Osteoblast (primary cell): ENCODE measurements at regions not wholly inside any gene's neighbourhood (a gene's known extent, or its start where the extent isn't known, plus 50 kb on each side); places are given as distances from the start of the nearest gene placed in this dataset.

ENCODE experiments used
- DNase-seq: peaks from one replicate; pipeline ENCODE4 v3.0.0; 2011; ENCODE audit warnings: low spot score, mixed read lengths; ENCODE audit not compliant: insufficient read length; ENCODE audit errors: missing footprints
- H2AFZ ChIP-seq: 2 replicates; pipeline ENCODE4 v1.6.0; 2011; ENCODE audit warnings: mild to moderate bottlenecking, low read length
- H3K27ac ChIP-seq: 2 replicates; pipeline ENCODE4 v1.5.1; 2011; ENCODE audit warnings: mild to moderate bottlenecking, low read depth, low read length, moderate library complexity
- H3K27me3 ChIP-seq: 2 replicates; pipeline ENCODE4 v1.6.0; 2012; ENCODE audit warnings: mild to moderate bottlenecking, control low read depth, inconsistent platforms, low read length, moderate library complexity; ENCODE audit not compliant: insufficient read depth
- H3K36me3 ChIP-seq: 2 replicates; pipeline ENCODE4 v1.5.1; 2011; ENCODE audit warnings: mild to moderate bottlenecking, low read length, control low read depth, moderate library complexity; ENCODE audit not compliant: insufficient read depth
- H3K4me1 ChIP-seq: 2 replicates; pipeline ENCODE4 v1.5.1; 2011; ENCODE audit warnings: mild to moderate bottlenecking, low read length, control low read depth, moderate library complexity; ENCODE audit not compliant: insufficient read depth
- H3K4me2 ChIP-seq: 2 replicates; pipeline ENCODE4 v1.6.0; 2011; ENCODE audit warnings: mild to moderate bottlenecking, low read length; ENCODE audit not compliant: insufficient read depth
- H3K4me3 ChIP-seq: fragments of 200-600 bp; sonication (generic); 3 replicates; pipeline ENCODE4 v1.5.1; 2012; ENCODE audit warnings: mild to moderate bottlenecking, low read length, inconsistent platforms; ENCODE audit not compliant: insufficient read depth
- H3K79me2 ChIP-seq: 2 replicates; pipeline ENCODE4 v1.6.0; 2012; ENCODE audit warnings: mild to moderate bottlenecking, low read length, control low read depth, inconsistent platforms; ENCODE audit not compliant: insufficient read depth
- H3K9me3 ChIP-seq: 2 replicates; pipeline ENCODE4 v1.5.1; 2011; ENCODE audit warnings: low read depth, low read length, control low read depth
- H4K20me1 ChIP-seq: 2 replicates; pipeline ENCODE4 v1.6.0; 2012; ENCODE audit warnings: mild to moderate bottlenecking, low read length, control low read depth; ENCODE audit not compliant: insufficient read depth
- CTCF ChIP-seq: IDR thresholded peaks from 2 replicates; pipeline ENCODE4 v1.5.1; 2011; ENCODE audit warnings: mild to moderate bottlenecking, low read depth, low read length, moderate library complexity; ENCODE audit errors: extremely low read depth

- H2AFZ ChIP-seq = no peak overlapping the region
Measured at GRCh38 chr5:104611135-104611767, 1048.7 kb upstream of the NUDT12 start.

DNA sequence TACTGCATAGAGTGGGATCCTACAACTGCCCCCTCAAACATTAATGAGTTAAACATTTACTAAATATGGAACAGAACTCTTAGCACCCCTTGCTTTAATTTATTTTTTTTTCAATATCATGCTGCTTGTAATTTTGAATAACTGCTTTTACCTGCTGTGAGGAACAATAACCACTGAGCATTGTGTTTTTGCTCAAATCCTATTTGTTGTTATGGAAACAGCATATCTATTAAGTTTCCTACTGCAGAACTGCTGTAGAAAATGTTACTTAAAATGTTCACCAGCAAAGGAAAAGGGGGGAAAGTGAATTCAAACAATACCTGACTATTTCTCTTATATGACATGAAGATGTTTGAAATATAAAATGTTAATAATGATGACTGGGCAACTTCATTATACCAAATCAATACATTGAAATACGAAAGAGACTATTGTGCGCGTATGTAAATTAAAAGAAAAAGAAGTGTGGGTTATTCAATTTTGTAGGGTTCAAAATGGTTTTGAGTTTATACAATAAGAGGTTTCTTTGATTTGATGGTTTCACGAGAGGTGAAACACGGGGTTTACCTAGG lies 1043.8 kb upstream of the NUDT12 start:
- Histone ChIP-seq H3K4me1 (no peaks in the 10 kb centered on the region), H3K79me2 (no peaks in the 10 kb centered on the region), H3K9me3 (no peaks in the 10 kb centered on the region), H3K4me3 (no peak overlapping the region), H2AFZ (no peak overlapping the region), H3K27me3 (no peaks in the 10 kb centered on the region), H3K4me2 (no peak overlapping the region), H3K36me3 (no peaks in the 10 kb centered on the region), H4K20me1 (no peaks in the 10 kb centered on the region), H3K27ac (no peak overlapping the region)
- DNase-seq = no peak
- TF ChIP-seq CTCF = no peak

More at GRCh38 chr5:104611135-104611767, 1048.7 kb upstream of the NUDT12 start:
- H3K36me3 ChIP-seq = no peaks in the 10 kb centered on the region
- no peaks in the 10 kb centered on the region for H3K79me2 ChIP-seq
- H3K27me3 ChIP-seq = no peaks in the 10 kb centered on the region
- H3K9me3 ChIP-seq = no peaks in the 10 kb centered on the region
- DNase-seq = no peak
- H3K4me2 ChIP-seq = no peak overlapping the region
- H3K4me3 ChIP-seq = no peak overlapping the region
- no peaks in the 10 kb centered on the region for H4K20me1 ChIP-seq
- no peak overlapping the region for H3K27ac ChIP-seq
- no peak for TF ChIP-seq CTCF
- H3K4me1 ChIP-seq = no peaks in the 10 kb centered on the region

DNA sequence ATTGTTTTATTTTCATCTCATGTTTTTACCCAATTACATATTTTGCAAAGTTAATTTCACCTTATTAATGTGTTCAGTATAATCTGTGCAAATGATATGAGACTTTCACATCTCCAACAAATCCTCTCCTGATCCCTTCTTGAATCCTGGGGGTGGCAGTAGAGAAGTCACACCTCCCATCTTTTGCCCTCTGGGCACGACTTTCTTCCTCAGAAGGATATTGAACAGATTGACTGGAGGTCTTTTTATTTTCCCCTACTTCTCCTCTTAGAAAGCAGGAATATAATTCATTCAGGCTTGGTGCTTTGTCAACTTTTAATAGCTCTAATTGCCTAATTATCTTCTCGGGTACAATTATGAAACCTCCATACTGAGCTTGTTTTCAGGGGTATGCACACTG lies 1037.1 kb upstream of the NUDT12 start:
- H3K4me2 ChIP-seq = no peak overlapping the region
- no peaks in the 10 kb centered on the region for H3K9me3 ChIP-seq
- DNase-seq = no peak
- no peaks in the 10 kb centered on the region for H3K79me2 ChIP-seq
- no peak overlapping the region for H2AFZ ChIP-seq
- H4K20me1 ChIP-seq = no peaks in the 10 kb centered on the region
- no peak for TF ChIP-seq CTCF
- H3K27me3 ChIP-seq = no peaks in the 10 kb centered on the region
- no peak overlapping the region for H3K4me3 ChIP-seq
- no peak overlapping the region for H3K27ac ChIP-seq
- no peaks in the 10 kb centered on the region for H3K36me3 ChIP-seq
- no peaks in the 10 kb centered on the region for H3K4me1 ChIP-seq

DNA sequence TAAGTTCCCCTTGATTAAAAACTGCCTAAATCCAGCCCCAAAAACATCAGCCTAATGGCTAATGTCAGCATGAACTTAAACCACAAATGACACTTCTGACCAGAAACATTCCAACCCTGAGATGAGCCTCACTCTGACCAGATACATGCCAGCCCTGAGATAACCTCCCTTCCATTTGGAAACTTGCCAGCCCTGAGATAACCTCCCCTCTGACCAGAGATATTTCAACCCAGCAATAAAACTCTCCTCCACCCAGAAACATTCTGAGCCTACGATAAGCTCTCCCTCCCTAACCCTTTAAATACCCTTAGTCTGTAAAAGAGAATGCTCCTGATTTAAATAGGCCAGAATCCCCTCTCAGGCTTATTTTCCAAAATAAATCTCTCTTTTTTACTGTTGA lies 1035.7 kb upstream of the NUDT12 start:
- no peaks in the 10 kb centered on the region for H4K20me1 ChIP-seq
- H3K79me2 ChIP-seq = no peaks in the 10 kb centered on the region
- no peak overlapping the region for H3K4me2 ChIP-seq
- H3K27ac ChIP-seq = no peak overlapping the region
- H3K27me3 ChIP-seq = no peaks in the 10 kb centered on the region
- H3K9me3 ChIP-seq = no peaks in the 10 kb centered on the region
- no peaks in the 10 kb centered on the region for H3K4me1 ChIP-seq
- no peak for TF ChIP-seq CTCF
- no peak overlapping the region for H3K4me3 ChIP-seq
- no peaks in the 10 kb centered on the region for H3K36me3 ChIP-seq
- no peak overlapping the region for H2AFZ ChIP-seq
- DNase-seq = no peak
